Gastrocnemius medialis (tissue), 4 donors: ENCODE measurements at regions not wholly inside any gene's neighbourhood (a gene's known extent, or its start where the extent isn't known, plus 50 kb on each side); places are given as distances from the start of the nearest gene placed in this dataset.

Experiments used
- CTCF ChIP-seq, 5 experiments: fragments of 450-650 bp in 3 of 5; fragments of 200-600 bp in 2 of 5; sonication (generic) in 2 of 5; IDR thresholded peaks in 4 of 5; conservative IDR thresholded peaks in 1 of 5; 1 replicate in 4 of 5; 2 replicates in 1 of 5; pipeline ENCODE4 v1.5.1; 2016 to 2019; ENCODE audit warnings: antibody characterized with exemption in 5 of 5, mild to moderate bottlenecking in 3 of 5, moderate library complexity in 3 of 5
- POLR2A ChIP-seq, 2 donors: fragments of 450-650 bp; IDR thresholded peaks; one replicate each; pipeline ENCODE4 v1.6.1; 2017; ENCODE audit warnings: antibody characterized with exemption in 2 of 2, mild to moderate bottlenecking in 2 of 2, moderate library complexity in 2 of 2

- TF ChIP-seq CTCF (IDR thresholded peaks at IDR 0.05 in 4 of 5, conservative IDR thresholded peaks at IDR 0.05 in 1 of 5) (no peak), POLR2A (IDR thresholded peaks at IDR 0.05) (no peak)
These were observed 650.5 kb upstream of the SLC10A2 start for GRCh38 chr13:103716718-103717117.
